Erythroblast (primary cell): ENCODE measurements at regions not wholly inside any gene's neighbourhood (a gene's known extent, or its start where the extent isn't known, plus 50 kb on each side); places are given as distances from the start of the nearest gene placed in this dataset.
"Not testable (repeated sequence)": the region's sequence is repeated elsewhere in the genome, so short reads cannot be mapped to it uniquely, and the experiment has no call there.

ENCODE experiments used
- DNase-seq, 2 experiments: peaks; one replicate each; lab custom pipeline; 2025; lab: John Stamatoyannopoulos, UW
- GATA1 ChIP-seq: IDR thresholded peaks from 2 replicates; pipeline ENCODE4 v1.6.1; 2011; ENCODE audit warnings: low read depth, mild to moderate bottlenecking, control low read depth, low read length, moderate library complexity
- POLR2A ChIP-seq: IDR thresholded peaks from 2 replicates; pipeline ENCODE4 v1.6.1; 2011; ENCODE audit warnings: mild to moderate bottlenecking, low read length

DNA sequence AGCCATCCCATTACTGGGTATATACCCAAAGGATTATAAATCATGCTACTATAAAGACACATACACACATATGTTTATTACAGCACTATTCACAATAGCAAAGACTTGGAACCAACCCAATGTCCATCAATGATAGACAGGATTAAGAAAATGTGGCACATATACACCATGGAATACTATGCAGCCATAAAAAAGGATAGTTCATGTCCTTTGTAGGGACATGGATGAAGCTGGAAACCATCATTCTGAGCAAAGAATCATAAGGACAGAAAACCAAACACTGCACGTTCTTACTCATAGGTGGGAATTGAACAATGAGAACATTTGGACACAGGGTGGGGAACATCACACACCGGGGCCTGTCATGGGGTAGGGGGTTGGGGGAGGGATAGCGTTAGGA lies 60.3 kb upstream of the NMU start:
- not testable (repeated sequence) for DNase-seq

DNA sequence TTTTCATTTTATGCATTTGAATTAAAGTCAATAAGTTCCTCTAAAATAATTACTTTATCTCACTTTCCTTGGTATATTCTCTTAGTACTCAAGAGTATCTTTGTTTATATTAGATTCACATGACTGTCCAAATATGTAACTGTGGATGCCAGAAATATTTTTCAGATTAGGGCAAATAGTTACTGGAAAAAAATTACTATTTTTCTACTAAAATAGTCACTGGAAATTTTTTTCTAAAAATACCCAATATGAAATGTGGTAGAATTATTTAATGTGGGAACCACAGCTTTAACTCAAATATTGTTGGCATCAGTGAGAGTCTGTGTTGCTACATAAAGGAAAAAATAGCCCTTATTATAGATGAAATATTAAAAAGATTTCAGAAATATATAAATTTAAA lies 70.4 kb upstream of the NMU start:
- no peak for DNase-seq

DNA sequence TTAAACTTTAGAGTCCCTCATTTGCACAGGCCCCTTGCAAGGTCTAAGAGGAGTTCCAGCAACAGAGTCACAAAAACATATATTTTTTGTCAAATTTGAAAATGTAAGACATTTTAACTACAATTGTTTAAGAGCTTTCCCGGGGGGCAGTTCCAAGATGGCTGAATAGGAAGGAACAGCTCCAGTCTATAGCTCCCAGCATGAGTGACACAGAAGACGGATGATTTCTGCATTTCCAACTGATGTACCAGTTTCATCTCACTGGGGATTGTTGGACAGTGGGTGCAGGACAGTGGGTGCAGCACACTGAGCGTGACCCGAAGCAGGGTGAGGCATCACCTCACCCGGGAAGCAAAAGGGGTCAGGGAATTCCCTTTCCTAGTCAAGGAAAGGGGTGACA lies 71.4 kb upstream of the NMU start:
- DNase-seq: no peak
- TF ChIP-seq POLR2A (no peak), GATA1 (no peak)

More for the DNA sequence above, 70.4 kb upstream of the NMU start:
- TF ChIP-seq GATA1 (no peak), POLR2A (no peak)

DNA sequence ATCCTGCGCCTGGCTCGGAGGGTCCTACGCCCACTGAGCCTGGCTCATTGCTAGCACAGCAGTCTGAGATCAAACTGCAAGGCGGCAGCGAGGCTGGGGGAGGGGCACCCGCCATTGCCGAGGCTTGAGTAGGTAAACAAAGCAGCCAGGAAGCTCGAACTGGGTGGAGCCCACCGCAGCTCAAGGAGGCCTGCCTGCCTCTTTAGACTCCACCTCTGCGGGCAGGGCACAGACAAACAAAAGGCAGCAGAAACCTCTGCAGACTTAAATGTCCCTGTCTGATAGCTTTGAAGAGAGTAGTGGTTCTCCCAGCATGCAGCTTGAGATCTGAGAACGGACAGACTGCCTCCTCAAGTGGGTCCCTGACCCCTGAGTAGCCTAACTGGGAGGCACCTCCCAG lies 71.9 kb upstream of the NMU start:
- DNase-seq: not testable (repeated sequence)

DNA sequence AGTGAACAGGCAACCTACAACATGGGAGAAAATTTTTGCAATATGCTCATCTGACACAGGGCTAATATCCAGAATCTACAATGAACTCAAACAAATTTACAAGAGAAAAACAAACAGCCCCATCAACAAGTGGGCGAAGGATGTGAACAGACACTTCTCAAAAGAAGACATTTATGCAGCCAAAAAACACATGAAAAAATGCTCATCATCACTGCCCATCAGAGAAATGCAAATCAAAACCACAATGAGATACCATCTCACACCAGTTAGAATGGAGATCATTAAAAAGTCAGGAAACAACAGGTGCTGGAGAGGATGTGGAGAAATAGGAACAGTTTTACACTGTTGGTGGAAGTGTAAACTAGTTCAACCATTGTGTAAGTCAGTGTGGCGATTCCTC lies 76.7 kb upstream of the NMU start:
- DNase-seq: not testable (repeated sequence)

DNA sequence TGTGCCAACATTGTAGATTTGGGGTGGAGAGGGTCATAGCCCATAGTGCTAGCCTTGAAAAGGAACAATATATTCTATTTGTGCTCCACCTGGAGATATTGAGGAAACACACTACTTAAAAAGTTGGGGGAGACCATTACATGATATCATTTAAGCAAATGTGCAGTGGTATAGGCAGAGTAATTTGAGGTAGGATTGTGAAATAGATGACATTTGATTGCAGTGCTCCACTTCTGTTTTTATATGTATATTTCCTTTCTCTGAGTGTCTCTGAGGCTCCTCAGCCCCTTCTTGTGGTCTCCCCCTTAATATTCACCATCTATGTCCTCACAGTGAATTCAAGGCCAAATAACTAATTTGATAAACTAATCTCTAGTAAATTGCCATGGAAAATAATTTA lies 85.6 kb upstream of the NMU start:
- TF ChIP-seq GATA1: no peak
- no peak for TF ChIP-seq POLR2A
- no peak for DNase-seq

DNA sequence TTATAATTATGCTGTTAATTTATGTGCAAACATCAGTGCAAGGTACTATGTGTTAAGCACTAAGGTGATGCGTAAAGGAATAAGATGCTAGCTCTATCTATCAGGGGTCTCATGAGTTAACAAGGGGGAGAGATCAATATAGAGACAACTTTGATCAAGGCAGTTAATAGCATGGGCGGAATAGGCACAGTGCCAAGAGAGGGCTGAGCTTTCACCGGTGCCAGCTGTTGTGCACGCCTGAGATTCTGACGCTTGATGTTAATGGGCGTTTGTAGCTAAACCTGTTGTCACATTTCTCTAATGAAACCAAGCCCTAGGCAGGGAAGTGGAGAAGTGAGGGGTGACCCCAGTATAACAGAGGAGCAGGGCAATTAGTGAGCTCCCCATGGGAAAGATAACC lies 86.0 kb upstream of the NMU start:
- DNase-seq: no peak
- no peak for TF ChIP-seq GATA1
- TF ChIP-seq POLR2A: no peak

DNA sequence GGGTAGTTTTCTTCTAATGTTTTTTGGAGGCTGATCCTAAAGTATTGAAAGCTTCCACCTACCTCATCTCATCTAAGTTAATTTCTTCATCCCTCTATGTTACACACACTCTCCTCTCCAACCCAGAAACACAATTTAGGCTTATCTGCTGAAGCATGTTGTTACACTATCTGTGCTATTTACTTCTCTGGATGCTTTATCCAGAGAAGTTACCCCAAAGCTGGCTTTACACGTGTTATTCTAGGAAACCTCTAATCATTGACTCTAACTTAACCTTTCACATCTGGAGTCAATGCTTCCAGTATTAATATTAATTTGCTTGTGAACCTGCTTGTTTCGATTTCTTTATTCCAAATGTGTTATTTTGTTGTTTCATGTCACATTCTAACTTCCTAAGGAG lies 87.3 kb upstream of the NMU start:
- peak in 1 of 2 experiments; percentile 15 for DNase-seq

DNA sequence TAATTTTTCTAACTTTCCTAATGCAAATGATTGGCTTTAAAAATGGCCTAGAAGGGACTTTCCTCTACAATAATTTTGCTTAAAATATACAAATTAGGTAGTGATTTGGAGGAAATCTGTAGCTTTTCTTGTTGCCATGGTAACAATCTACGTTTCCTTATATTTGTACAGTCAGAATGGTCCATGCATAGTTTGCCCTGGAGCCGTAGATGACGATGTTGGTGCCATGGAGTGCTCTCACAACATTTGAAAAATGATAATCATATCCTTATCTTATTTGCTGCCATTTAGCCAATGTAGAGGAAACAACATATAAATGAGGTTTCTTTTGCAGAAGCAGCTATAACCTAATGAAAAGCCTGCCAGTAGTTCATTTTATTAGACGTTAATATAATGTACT lies 89.0 kb upstream of the NMU start:
- TF ChIP-seq POLR2A (no peak), GATA1 (no peak)

More for the DNA sequence above, 87.3 kb upstream of the NMU start:
- TF ChIP-seq GATA1 (no peak), POLR2A (no peak)

DNA sequence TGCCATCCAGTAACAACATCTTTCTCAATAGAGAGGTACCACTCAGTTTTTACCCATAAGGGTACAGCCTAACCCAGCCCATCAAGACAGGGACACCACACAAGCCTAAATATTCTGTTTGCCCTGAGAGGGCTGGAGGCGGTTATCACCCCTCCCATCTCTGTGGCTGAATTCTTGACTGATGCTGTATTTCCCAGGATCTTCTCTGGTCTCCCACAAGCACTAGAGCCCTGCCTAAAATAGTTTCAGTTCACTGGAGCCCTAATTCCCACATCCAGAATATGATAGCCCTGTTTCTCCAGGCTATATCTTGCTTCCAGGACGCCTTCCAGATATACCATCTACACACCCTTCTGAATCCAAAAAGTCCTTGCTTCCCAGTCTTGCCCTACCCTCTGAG lies 91.6 kb upstream of the NMU start:
- DNase-seq: no peak
- TF ChIP-seq GATA1 (no peak), POLR2A (no peak)

More for the DNA sequence above, 89.0 kb upstream of the NMU start:
- DNase-seq: no peak

DNA sequence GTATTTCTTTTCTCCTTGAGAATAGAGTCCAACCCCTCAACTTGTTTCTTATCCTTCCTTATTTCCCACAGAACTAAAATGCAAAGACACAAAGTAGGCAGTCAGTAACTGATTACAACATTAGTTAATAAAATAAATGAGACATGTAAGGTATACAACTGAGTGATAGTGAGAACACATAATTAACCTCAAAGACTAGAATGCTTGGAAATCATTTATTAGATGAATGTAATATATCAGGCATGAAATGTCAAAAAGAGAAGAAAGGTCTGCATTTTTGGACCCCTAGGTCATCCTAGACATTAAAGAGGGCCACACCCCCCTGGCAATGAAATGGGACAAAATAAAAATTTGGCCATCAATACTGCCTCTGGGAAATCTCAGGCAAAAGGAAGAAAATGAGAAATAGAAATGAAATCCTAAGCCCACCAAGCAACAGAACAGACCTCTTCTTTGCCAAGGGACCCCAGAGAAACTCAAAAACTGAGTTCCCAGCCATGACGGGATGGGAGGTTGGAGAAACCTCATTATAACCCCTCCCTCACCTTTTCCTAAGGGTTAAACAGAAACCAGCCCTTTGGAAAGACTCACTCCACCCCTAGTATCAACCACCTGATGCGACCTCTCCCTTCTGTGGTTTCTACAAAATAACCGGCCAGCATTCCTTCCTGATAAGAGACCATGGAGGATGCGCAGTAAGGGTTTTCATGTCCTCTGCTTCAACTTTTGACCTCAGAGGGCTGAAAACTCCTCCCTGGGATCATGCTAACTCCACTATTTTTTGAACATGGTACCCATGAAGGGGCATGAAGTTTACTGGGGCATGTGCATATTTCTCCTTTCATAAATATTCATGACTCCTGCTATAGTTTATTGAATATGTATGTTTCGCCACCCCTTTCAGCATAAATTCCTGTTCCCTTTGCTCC lies 90.0 kb upstream of the EXOC1L start:
- peak; percentile 70 to 84 for DNase-seq
- TF ChIP-seq GATA1 (no peak), POLR2A (no peak)

DNA sequence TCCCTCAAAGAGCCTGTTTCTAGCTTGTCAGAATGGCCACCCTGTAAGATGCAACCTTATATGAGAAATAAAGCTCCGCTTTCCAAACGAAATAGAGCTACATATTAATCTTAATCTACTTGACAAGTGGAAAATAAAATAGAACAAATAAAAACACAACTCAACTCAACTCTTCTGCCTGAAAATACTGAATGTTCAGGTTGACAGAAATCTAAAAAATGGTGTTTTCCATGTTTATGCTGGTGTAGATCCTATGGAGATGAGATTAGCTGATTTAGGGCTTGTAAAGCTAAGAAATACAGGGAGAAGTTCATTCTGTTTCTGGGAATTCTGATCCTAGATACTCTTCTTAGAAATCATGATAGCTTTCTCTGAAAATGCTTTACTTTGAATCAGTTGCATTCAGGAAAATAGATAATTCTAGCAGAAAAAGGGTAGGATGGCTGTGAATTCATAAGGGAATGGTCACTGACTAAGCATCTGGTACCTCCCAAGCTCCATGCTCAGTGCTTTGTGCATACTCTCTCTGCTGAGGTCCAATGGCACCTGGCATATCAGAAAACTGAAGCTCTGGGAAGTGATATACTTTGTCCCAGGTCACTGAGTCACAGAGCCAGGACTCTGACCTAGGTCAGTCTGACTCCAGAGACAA lies 89.2 kb upstream of the EXOC1L start:
- TF ChIP-seq POLR2A (no peak), GATA1 (no peak)
- DNase-seq: peak; percentile 32 to 36

DNA sequence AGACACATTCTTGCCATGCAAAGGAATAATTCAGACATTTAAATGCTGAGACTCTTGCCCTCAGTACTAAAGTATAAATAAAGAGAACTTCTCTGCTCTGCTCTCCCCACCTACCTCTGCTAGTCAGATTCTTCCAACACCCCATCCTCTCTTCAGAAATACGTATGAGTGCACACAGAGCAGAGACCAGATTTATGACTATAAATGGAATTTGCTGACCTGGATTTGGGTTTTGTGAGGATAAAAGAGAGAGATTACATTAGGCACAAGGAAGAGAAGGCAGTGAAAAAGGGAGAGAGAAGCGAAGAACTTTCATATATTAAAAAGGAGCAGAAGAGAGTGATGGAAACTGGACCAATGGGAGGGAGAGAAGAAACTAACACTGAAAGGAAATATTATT lies 87.6 kb upstream of the EXOC1L start:
- no peak for DNase-seq

DNA sequence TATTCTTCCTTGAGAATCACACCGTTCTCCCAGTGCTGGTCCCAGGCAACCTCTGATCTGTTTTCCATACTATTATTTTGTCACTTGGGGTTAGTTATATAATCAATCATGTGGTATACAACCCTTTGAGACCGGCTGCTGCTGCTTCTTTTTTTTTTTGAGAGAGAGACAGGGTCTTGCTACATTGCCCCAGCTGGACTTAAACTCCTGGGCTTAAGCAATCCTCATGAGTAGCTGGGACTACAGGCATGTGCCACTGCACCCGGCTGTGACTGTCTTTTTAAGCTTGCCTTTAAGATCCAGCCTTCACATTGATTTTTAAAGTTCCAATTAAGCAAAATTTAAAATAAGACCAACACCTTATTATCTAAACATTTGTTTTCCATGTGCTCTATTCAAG lies 86.7 kb upstream of the EXOC1L start:
- TF ChIP-seq POLR2A (no peak), GATA1 (no peak)
- no peak for DNase-seq

More for the DNA sequence above, 87.6 kb upstream of the EXOC1L start:
- TF ChIP-seq GATA1: no peak
- TF ChIP-seq POLR2A: no peak

DNA sequence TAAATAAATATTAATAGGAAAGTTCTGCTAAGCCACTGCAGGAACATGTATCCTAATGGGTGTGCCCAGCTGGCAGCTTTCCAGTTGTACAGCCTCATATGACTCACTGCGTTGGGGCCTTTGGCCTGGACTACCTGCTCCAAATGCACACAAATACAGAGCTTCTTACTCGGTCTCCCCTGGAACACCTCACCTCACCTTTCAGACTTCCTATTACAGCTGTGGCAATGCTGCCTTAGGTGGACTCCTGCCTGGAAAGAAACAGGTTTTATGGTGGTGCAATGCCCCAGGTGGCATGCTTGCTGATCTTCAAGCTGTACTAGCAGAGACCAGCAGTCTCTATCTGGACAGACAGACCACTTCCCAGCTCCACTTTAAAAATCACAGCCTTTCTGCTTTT lies 85.7 kb upstream of the EXOC1L start:
- peak; percentile 87 to 92 for DNase-seq
- TF ChIP-seq POLR2A (no peak), GATA1 (no peak)
